LNCAP (cell line): ENCODE measurements at regions not wholly inside any gene's neighbourhood (a gene's known extent, or its start where the extent isn't known, plus 50 kb on each side); places are given as distances from the start of the nearest gene placed in this dataset.

Source experiments
- CTCF ChIP-seq: fragments of 450-650 bp; IDR thresholded peaks from 2 replicates; pipeline ENCODE4 v1.5.1; 2017; ENCODE audit warnings: mild to moderate bottlenecking

- TF ChIP-seq CTCF, result no peak
Measured at GRCh38 chr5:125179612-125180011, 433.2 kb upstream of the ZNF608 start.

DNA sequence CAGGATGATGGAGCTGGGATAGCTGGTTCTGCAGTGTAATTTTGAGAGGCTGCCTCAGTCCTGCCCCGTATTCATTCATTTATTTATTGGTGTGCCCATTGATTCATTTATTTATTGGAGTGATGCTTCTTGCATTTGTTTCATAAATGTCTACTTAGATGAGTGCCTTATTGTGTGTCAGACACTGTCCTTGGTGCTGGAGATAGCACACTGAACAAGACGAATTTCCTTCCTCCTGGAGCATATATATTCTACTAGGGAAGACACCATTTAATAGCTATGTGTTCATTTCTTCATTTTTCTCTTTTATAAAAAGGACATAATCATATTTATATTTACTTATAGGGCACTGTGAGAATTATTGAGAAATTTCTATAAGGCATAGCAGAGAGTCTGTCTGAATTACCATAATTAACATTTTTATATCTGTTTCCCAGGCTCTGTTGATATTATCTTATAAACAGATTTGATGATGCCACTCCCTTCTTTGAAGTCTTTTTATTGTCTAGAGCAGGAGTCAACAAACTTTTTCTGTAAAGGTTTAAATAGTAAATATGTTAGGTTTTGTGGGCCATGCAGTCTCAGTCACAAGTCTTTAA lies 433.9 kb upstream of the ZNF608 start:
- TF ChIP-seq CTCF, result no peak

DNA sequence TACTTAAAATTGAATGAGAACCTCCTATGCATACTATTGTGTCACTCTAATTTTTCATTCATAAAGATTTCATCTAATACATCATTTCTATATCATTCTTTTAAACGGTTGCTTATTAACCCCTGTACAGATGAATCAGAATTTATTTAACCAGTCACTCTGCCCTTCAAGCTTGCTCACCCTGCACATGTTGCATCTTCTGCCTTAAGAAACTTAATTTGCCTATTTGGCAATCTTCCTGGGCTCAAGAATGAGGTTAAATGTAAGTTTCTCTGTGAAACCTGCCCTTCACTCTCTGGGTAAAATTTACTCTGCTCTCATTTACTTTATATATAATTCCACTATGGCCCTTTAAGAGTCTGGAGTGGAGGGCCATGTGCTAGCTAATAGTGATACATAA lies 434.7 kb upstream of the ZNF608 start:
- TF ChIP-seq CTCF, result no peak

DNA sequence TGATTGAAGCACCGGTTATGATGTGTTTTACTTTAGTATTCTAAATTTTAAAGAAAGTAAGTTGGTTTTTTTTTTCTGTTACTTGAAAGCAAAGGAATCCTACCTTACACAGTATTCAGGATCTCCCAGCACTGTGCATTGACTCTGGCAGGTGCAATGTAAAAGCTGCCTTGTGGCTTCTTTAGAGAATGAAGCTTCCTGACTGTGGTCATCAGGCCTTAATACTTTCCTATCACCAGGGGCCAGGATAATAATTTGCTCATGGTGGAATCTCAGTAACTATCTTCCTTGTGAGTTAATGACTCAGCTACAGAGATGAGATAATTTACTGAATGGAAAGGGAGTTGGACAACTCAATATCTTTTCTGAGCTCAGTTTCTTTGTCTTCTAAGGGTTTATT lies 435.5 kb upstream of the ZNF608 start:
- no peak for TF ChIP-seq CTCF

- TF ChIP-seq CTCF, result no peak
Measured at GRCh38 chr5:125185740-125186139, 439.3 kb upstream of the ZNF608 start.

DNA sequence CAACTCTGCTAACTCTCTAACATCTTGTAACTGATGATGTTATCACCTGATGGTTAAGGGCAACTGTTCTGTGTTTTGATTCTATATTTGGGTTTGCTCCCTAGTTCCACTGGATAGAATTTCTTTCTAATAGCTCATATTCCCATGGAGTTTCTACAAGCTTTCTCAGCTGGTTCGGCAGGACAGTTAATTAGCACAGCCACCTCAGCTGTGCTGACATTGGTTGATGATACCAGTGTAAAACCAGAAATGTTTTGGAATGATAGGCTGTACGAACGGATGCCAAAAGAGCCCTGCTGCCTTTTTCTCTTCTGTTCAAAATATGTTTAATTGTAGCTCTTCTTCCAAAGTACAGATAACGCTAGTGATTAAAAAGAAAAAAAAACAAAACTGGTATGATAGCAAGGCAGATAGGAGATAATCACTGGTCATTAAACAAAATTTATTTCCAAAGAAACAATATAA lies 440.5 kb upstream of the ZNF608 start:
- no peak for TF ChIP-seq CTCF

GRCh38 chr5:125189531-125189941 lies 443.1 kb upstream of the ZNF608 start:
- TF ChIP-seq CTCF, result no peak
